Stomach (tissue), 8 donors: ENCODE measurements at regions not wholly inside any gene's neighbourhood (a gene's known extent, or its start where the extent isn't known, plus 50 kb on each side); places are given as distances from the start of the nearest gene placed in this dataset.
"Not testable (repeated sequence)": the region's sequence is repeated elsewhere in the genome, so short reads cannot be mapped to it uniquely, and the experiment has no call there.

ENCODE experiments used
- DNase-seq, 2 donors: peaks; one replicate each; pipeline versions ENCODE4 v3.0.0 to v3.0.0-alpha.2; 2013 to 2019
- H3K27ac ChIP-seq, 5 donors: fragments of 200-600 bp in 4 of 5; sonication (generic) in 4 of 5; one replicate each; pipeline ENCODE4 v1.5.1; 2013 to 2019; ENCODE audit warnings: mild to moderate bottlenecking in 1 of 5, moderate library complexity in 1 of 5
- H3K27me3 ChIP-seq, 3 donors: fragments of 200-600 bp; sonication (generic); one replicate each; pipeline ENCODE4 v1.5.1; 2017 to 2019; ENCODE audit warnings: mixed run types in 1 of 3
- H3K36me3 ChIP-seq, 4 donors: fragments of 200-600 bp; sonication (generic); 1 replicate in 3 of 4; 2 replicates in 1 of 4; pipeline ENCODE4 v1.5.1; 2016 to 2019
- H3K4me1 ChIP-seq, 4 donors: fragments of 200-600 bp; sonication (generic); one replicate each; pipeline ENCODE4 v1.5.1; 2016 to 2019
- H3K4me3 ChIP-seq, 4 donors: fragments of 200-600 bp; sonication (generic) in 3 of 4; one replicate each; pipeline ENCODE4 v1.5.1; 2016 to 2019; ENCODE audit warnings: mild to moderate bottlenecking in 1 of 4
- H3K9me3 ChIP-seq, 4 donors: fragments of 200-600 bp; sonication (generic); one replicate each; pipeline ENCODE4 v1.5.1; 2016 to 2019
- WGBS, 5 donors: extraction: QIAGEN DNeasy Blood & Tissue Kit in 3 of 5; methylation state at CpG; one replicate each; pipeline versions ENCODE4 v1.1.5 to v1.1.7; 2013 to 2018; 5-methylcytosine and 5-hydroxymethylcytosine counted together
- intact Hi-C: fragments of 100-400 bp; cut with DNase I; formaldehyde crosslinking; loops from one replicate; pipeline ENCODE4 v1.15.1; 2023; ENCODE audit warnings: low total_unique reads
- small RNA-seq, 4 donors: library from RNA; depleted of rRNA; stranded (forward); fragments of <200 nt; gene quantifications; one replicate each; pipeline ENCODE3, GENCODE V24; 2016
- donor health status: healthy with polysubstance abuse.
- donor health status: Bipolar disorder and iron deficiency.
- donor health status: healthy.

- DNase-seq, H3K36me3 ChIP-seq, H3K27ac ChIP-seq, H3K9me3 ChIP-seq, H3K4me3 ChIP-seq, intact Hi-C loops, H3K4me1 ChIP-seq, H3K27me3 ChIP-seq: not testable (repeated sequence)
- 88 to 90% (median 89%) methylated on average over 26 to 29 of the region's 29 CpGs for WGBS, 5 donors
These were observed 186.2 kb upstream of the GOLGA6L22 start for GRCh38 chr15:22272286-22273160.

GRCh38 chr15:22273185-22273584 lies 185.5 kb upstream of the GOLGA6L22 start:
- DNase-seq, intact Hi-C loops, H3K4me1 ChIP-seq, H3K4me3 ChIP-seq, H3K27me3 ChIP-seq, H3K27ac ChIP-seq, H3K9me3 ChIP-seq, H3K36me3 ChIP-seq: not testable (repeated sequence)
- 82 to 86% (median 85%) methylated on average over 12 of the region's 12 CpGs for WGBS, 5 donors

GRCh38 chr15:22274376-22274775 lies 184.3 kb upstream of the GOLGA6L22 start:
- DNase-seq, H3K4me1 ChIP-seq, H3K4me3 ChIP-seq, H3K9me3 ChIP-seq, H3K36me3 ChIP-seq, intact Hi-C loops, H3K27ac ChIP-seq, H3K27me3 ChIP-seq: not testable (repeated sequence)
- 64 to 74% (median 70%) methylated on average over 2 of the region's 2 CpGs for WGBS, 5 donors

- intact Hi-C loops: not testable (repeated sequence)
These were observed 177.9 kb upstream of the GOLGA6L22 start for GRCh38 chr15:22280770-22281169.

GRCh38 chr15:22282794-22283533 lies 175.7 kb upstream of the GOLGA6L22 start:
- H3K9me3 ChIP-seq, H3K27ac ChIP-seq, H3K36me3 ChIP-seq, intact Hi-C loops, H3K4me3 ChIP-seq, H3K4me1 ChIP-seq, DNase-seq, H3K27me3 ChIP-seq: not testable (repeated sequence)
- 49 to 59% (median 50%) methylated on average over 13 of the region's 13 CpGs for WGBS, 5 donors

More at GRCh38 chr15:22280770-22281169, 177.9 kb upstream of the GOLGA6L22 start:
- not testable (repeated sequence) for H3K36me3 ChIP-seq, H3K27ac ChIP-seq, H3K9me3 ChIP-seq, H3K4me1 ChIP-seq, H3K27me3 ChIP-seq, DNase-seq, H3K4me3 ChIP-seq
- 74 to 88% (median 84%) methylated on average over 4 of the region's 4 CpGs for WGBS, 5 donors

- WGBS, 5 donors: 70 to 86% (median 76%) methylated on average over 3 of the region's 3 CpGs
- H3K4me3 ChIP-seq, H3K27me3 ChIP-seq, H3K27ac ChIP-seq, H3K4me1 ChIP-seq, DNase-seq, H3K9me3 ChIP-seq, H3K36me3 ChIP-seq, intact Hi-C loops: not testable (repeated sequence)
These were observed 173.8 kb upstream of the GOLGA6L22 start for GRCh38 chr15:22284795-22285420.

GRCh38 chr15:22291054-22291453 lies 167.6 kb upstream of the GOLGA6L22 start:
- H3K27ac ChIP-seq, intact Hi-C loops, H3K9me3 ChIP-seq, H3K4me1 ChIP-seq, H3K36me3 ChIP-seq, H3K4me3 ChIP-seq, H3K27me3 ChIP-seq, DNase-seq: not testable (repeated sequence)
- WGBS, 5 donors: 61 to 69% (median 66%) methylated on average over 4 of the region's 4 CpGs

- H3K27me3 ChIP-seq, DNase-seq, H3K4me1 ChIP-seq, H3K36me3 ChIP-seq, H3K4me3 ChIP-seq, intact Hi-C loops, H3K9me3 ChIP-seq, H3K27ac ChIP-seq: not testable (repeated sequence)
- no CpG with 5 or more reads among the region's 1 CpG for WGBS, 5 donors
These were observed 155.6 kb upstream of the GOLGA6L22 start for GRCh38 chr15:22303112-22303511.

Small RNA genes lying in the stretch of these regions (small RNA-seq; reads per million reads assigned to genes)
- gene MIR1268A: 0 reads per million in 4 donors
